Femur (tissue), 1 donor: ENCODE measurements at regions not wholly inside any gene's neighbourhood (a gene's known extent, or its start where the extent isn't known, plus 50 kb on each side); places are given as distances from the start of the nearest gene placed in this dataset.
A peak's percentile ranks its signal among the peaks of the same experiment; 100 is the strongest.

Experiments
- DNase-seq: peaks from one replicate; pipeline ENCODE4 v3.0.0-alpha.2; 2017

- DNase-seq = no peak
These were observed 138.0 kb upstream of the EFNA5 start for GRCh38 chr5:107808671-107809137.

GRCh38 chr5:107807431-107807830 lies 136.7 kb upstream of the EFNA5 start:
- DNase-seq = no peak

GRCh38 chr5:107806705-107807104 lies 136.0 kb upstream of the EFNA5 start:
- DNase-seq = no peak

- no peak for DNase-seq
These were observed 135.5 kb upstream of the EFNA5 start for GRCh38 chr5:107806271-107806670.

- no peak for DNase-seq
These were observed 135.1 kb upstream of the EFNA5 start for GRCh38 chr5:107805824-107806223.

GRCh38 chr5:107805166-107805565 lies 134.4 kb upstream of the EFNA5 start:
- no peak for DNase-seq

- DNase-seq = no peak
These were observed 133.0 kb upstream of the EFNA5 start for GRCh38 chr5:107803728-107804127.

- no peak for DNase-seq
These were observed 130.3 kb upstream of the EFNA5 start for GRCh38 chr5:107801061-107801460.

- no peak for DNase-seq
These were observed 128.6 kb upstream of the EFNA5 start for GRCh38 chr5:107799306-107799705.

GRCh38 chr5:107796797-107797196 lies 126.1 kb upstream of the EFNA5 start:
- no peak for DNase-seq

GRCh38 chr5:107794741-107795140 lies 124.0 kb upstream of the EFNA5 start:
- DNase-seq = peak; percentile 44

GRCh38 chr5:107792940-107793339 lies 122.2 kb upstream of the EFNA5 start:
- no peak for DNase-seq

GRCh38 chr5:107790671-107791070 lies 119.9 kb upstream of the EFNA5 start:
- DNase-seq = no peak

- no peak for DNase-seq
These were observed 115.7 kb upstream of the EFNA5 start for GRCh38 chr5:107786424-107786823.

GRCh38 chr5:107783551-107783950 lies 112.8 kb upstream of the EFNA5 start:
- DNase-seq = no peak

- DNase-seq = no peak
These were observed 111.9 kb upstream of the EFNA5 start for GRCh38 chr5:107782561-107783169.

GRCh38 chr5:107781451-107781850 lies 110.7 kb upstream of the EFNA5 start:
- no peak for DNase-seq

GRCh38 chr5:107779437-107779836 lies 108.7 kb upstream of the EFNA5 start:
- no peak for DNase-seq

- DNase-seq = no peak
These were observed 107.9 kb upstream of the EFNA5 start for GRCh38 chr5:107778647-107779046.

- no peak for DNase-seq
These were observed 106.4 kb upstream of the EFNA5 start for GRCh38 chr5:107776922-107777740.

GRCh38 chr5:107776506-107776905 lies 105.8 kb upstream of the EFNA5 start:
- no peak for DNase-seq

GRCh38 chr5:107774316-107774715 lies 103.6 kb upstream of the EFNA5 start:
- no peak for DNase-seq

- DNase-seq = no peak
These were observed 102.7 kb upstream of the EFNA5 start for GRCh38 chr5:107773479-107773878.
